GM12878 (cell line): ENCODE measurements at regions not wholly inside any gene's neighbourhood (a gene's known extent, or its start where the extent isn't known, plus 50 kb on each side); places are given as distances from the start of the nearest gene placed in this dataset.

Experiments
- ATAC-seq: fragments of 200-7000 bp; cut with Tn5 transposase; 3 replicates; pipeline ENCODE4 v1.9.1; 2020; ENCODE audit warnings: mild to moderate bottlenecking, moderate library complexity
- BruUV-seq: library from RNA; stranded (reverse); fragments of 400-500 nt; replicated peaks from 2 replicates; lab custom pipeline; 2021; lab: Mats Ljungman, UMichigan
- CTCF ChIA-PET: fragments of 300-600 bp; sonication (Branson Sonifier 250); formaldehyde crosslinking; extraction: SDS; loops from one replicate; lab custom pipeline; 2021; ENCODE audit warnings: inconsistent platforms; lab: Yijun Ruan, JAX
- POLR2A ChIA-PET: fragments of 350-600 bp; formaldehyde crosslinking; extraction: SDS; loops from one replicate; lab custom pipeline; 2021; ENCODE audit warnings: inconsistent platforms; lab: Charles Lee
- RAD21 ChIA-PET: fragments of 300-600 bp; sonication (Branson Sonifier 250); formaldehyde crosslinking; loops from one replicate; lab custom pipeline; 2023; ENCODE audit warnings: antibody characterized with exemption; ENCODE audit not compliant: unreplicated experiment; lab: Charles Lee
- SMC1A ChIA-PET: fragments of 300-600 bp; sonication (Branson Sonifier 250); formaldehyde crosslinking; loops from one replicate; lab custom pipeline; 2023; ENCODE audit not compliant: unreplicated experiment, uncharacterized antibody; lab: Charles Lee
- DNase-seq: peaks from one replicate; pipeline ENCODE4 v3.0.0-alpha.2; 2011; ENCODE audit warnings: low read depth, low spot score
- FAIRE-seq: peaks from 3 replicates; lab custom pipeline; 2011; peaks lifted over from hg19 to GRCh38; lab: Jason Lieb, UNC
- H2AFZ ChIP-seq: 2 replicates; pipeline ENCODE4 v1.6.0; 2011; ENCODE audit warnings: low read depth, low read length, control low read depth; ENCODE audit not compliant: control insufficient read depth
- H3K27ac ChIP-seq: 2 replicates; pipeline ENCODE4 v1.5.1; 2011; ENCODE audit warnings: control low read depth; ENCODE audit not compliant: control insufficient read depth, insufficient read depth
- H3K27me3 ChIP-seq, 2 experiments: replicated peaks in 1 of 2; 2 replicates each; pipeline versions ENCODE4 v1.6.0 to v1.6.1; 2011; ENCODE audit warnings: low read length in 1 of 2; ENCODE audit not compliant: control insufficient read depth in 2 of 2, insufficient read depth in 2 of 2
- H3K36me3 ChIP-seq, 2 experiments: 2 replicates each; pipeline ENCODE4 v1.5.1; 2011; ENCODE audit warnings: low read length in 1 of 2; ENCODE audit not compliant: control insufficient read depth in 2 of 2, insufficient read depth in 2 of 2
- H3K4me1 ChIP-seq: 2 replicates; pipeline ENCODE4 v1.6.1; 2011; ENCODE audit warnings: mild to moderate bottlenecking, low read length, moderate library complexity, mixed read lengths; ENCODE audit not compliant: control insufficient read depth, insufficient read depth
- H3K4me2 ChIP-seq: 2 replicates; pipeline ENCODE4 v1.6.0; 2011; ENCODE audit warnings: control low read depth; ENCODE audit not compliant: control insufficient read depth, insufficient read depth
- H3K4me3 ChIP-seq: fragments of 200-600 bp; sonication (generic); 2 replicates; pipeline ENCODE4 v1.5.1; 2016
- H3K79me2 ChIP-seq: 2 replicates; pipeline ENCODE4 v1.6.0; 2011; ENCODE audit warnings: low read length; ENCODE audit not compliant: control insufficient read depth, insufficient read depth
- H3K9ac ChIP-seq: 2 replicates; pipeline ENCODE4 v1.8.0; 2011; ENCODE audit warnings: low read length, control low read depth, mixed read lengths; ENCODE audit not compliant: control insufficient read depth, insufficient read depth
- H3K9me3 ChIP-seq: replicated peaks from 3 replicates; pipeline ENCODE4 v1.5.1; 2011; ENCODE audit warnings: mild to moderate bottlenecking, low read length; ENCODE audit not compliant: control insufficient read depth, insufficient read depth
- H4K20me1 ChIP-seq: 2 replicates; pipeline ENCODE4 v1.6.0; 2011; ENCODE audit not compliant: control insufficient read depth, insufficient read depth
- CBX3 ChIP-seq: fragments of 200-600 bp; sonication (generic); IDR thresholded peaks from 2 replicates; pipeline ENCODE4 v1.6.1; 2016; ENCODE audit warnings: low read depth, borderline replicate concordance
- MAX ChIP-seq: IDR thresholded peaks from 2 replicates; pipeline ENCODE4 v1.6.1; 2012; ENCODE audit warnings: low read depth, low read length, improper control_type of control experiment
- MLLT1 ChIP-seq: fragments of 450-650 bp; IDR thresholded peaks from 2 replicates; pipeline ENCODE4 v1.6.1; 2016; ENCODE audit warnings: mild to moderate bottlenecking
- POLR2AphosphoS5 ChIP-seq: IDR thresholded peaks from 2 replicates; pipeline ENCODE4 v1.6.1; 2011; ENCODE audit warnings: mild to moderate bottlenecking, low read length, inconsistent platforms
- RAD51 ChIP-seq: fragments of 450-650 bp; IDR thresholded peaks from 2 replicates; pipeline ENCODE4 v1.6.1; 2016; ENCODE audit warnings: moderate library complexity, mild to moderate bottlenecking, inconsistent platforms
- SMAD5 ChIP-seq: IDR thresholded peaks from 2 replicates; pipeline ENCODE4 v1.6.1; 2016; ENCODE audit warnings: antibody characterized with exemption, low read depth
- ZBTB4 ChIP-seq: fragments of 450-650 bp; formaldehyde crosslinking; IDR thresholded peaks from 2 replicates; pipeline ENCODE4 v1.4.0; 2022; ENCODE audit warnings: mild to moderate bottlenecking, moderate library complexity
- ZNF384 ChIP-seq: IDR thresholded peaks from 2 replicates; pipeline ENCODE4 v1.6.1; 2012; ENCODE audit warnings: low read depth, mild to moderate bottlenecking, low read length, improper control_type of control experiment, borderline replicate concordance
- ZSCAN29 ChIP-seq: fragments of 450-650 bp; IDR thresholded peaks from 2 replicates; pipeline ENCODE4 v1.6.1; 2017; ENCODE audit warnings: mild to moderate bottlenecking, moderate library complexity
- WGBS: methylation state at CpG from one replicate; pipeline ENCODE4 v1.1.6; 2016; ENCODE audit warnings: low lambda C conversion rate; ENCODE audit not compliant: insufficient replicate concordance, insufficient coverage; ENCODE audit errors: missing lambda C conversion rate; 5-methylcytosine and 5-hydroxymethylcytosine counted together
- in situ Hi-C: fragments of 300-500 bp; cut with MboI; formaldehyde crosslinking; loops from 9 replicates; pipeline ENCODE4 v1.14.3; 2018; ENCODE audit warnings: mixed read lengths
- intact Hi-C: fragments of 100-400 bp; cut with micrococcal nuclease; formaldehyde crosslinking; loops from one replicate; pipeline ENCODE4 v1.14.2; 2022; ENCODE audit not compliant: unreplicated experiment

GRCh38 chr7:81408728-81409127 lies 361.1 kb downstream of the HGF start (continued):
- TF ChIP-seq RAD51: no peak
- no peak for TF ChIP-seq MLLT1

GRCh38 chr7:81407094-81407493 lies 362.8 kb downstream of the HGF start:
- FAIRE-seq (no peak), DNase-seq (no peak), ATAC-seq (no peak)
- SMC1A ChIA-PET: no interaction called here
- H3K9ac ChIP-seq: no peak overlapping the region
- POLR2A ChIA-PET: no interaction called here
- WGBS: 40% methylated on average over 2 of the region's 2 CpGs
- CTCF ChIA-PET: no interaction called here
- in situ Hi-C loops: no loop called here
- RAD21 ChIA-PET: no interaction called here
- no TSS peak for BruUV-seq
- no peaks in the 10 kb centered on the region for H3K4me1 ChIP-seq
- H3K4me3 ChIP-seq: no peak overlapping the region
- H3K27me3 ChIP-seq: no peaks in the 10 kb centered on the region
- no peak overlapping the region for H2AFZ ChIP-seq
- no peaks in the 10 kb centered on the region for H4K20me1 ChIP-seq
- intact Hi-C loops: no loop called here
- no peaks in the 10 kb centered on the region for H3K79me2 ChIP-seq
- no peaks in the 10 kb centered on the region for H3K36me3 ChIP-seq
- H3K9me3 ChIP-seq: no peaks in the 10 kb centered on the region
- H3K27ac ChIP-seq: no peak overlapping the region
- no peak overlapping the region for H3K4me2 ChIP-seq
- no peak for TF ChIP-seq ZSCAN29
- no peak for TF ChIP-seq ZNF384
- TF ChIP-seq, all 136 proteins: peak for 0

- no peaks in the 10 kb centered on the region for H4K20me1 ChIP-seq
- H3K79me2 ChIP-seq: no peaks in the 10 kb centered on the region
- no peak overlapping the region for H3K27ac ChIP-seq
- no peaks in the 10 kb centered on the region for H3K27me3 ChIP-seq
- H3K36me3 ChIP-seq: no peaks in the 10 kb centered on the region
- DNase-seq: no peak
- ChIA-PET POLR2A (no interaction called here), RAD21 (no interaction called here), CTCF (no interaction called here), SMC1A (no interaction called here)
- ATAC-seq: no peak
- no peak for FAIRE-seq
- in situ Hi-C loops (no loop called here), intact Hi-C loops (no loop called here)
- H3K4me3 ChIP-seq: no peak overlapping the region
- no peak overlapping the region for H3K4me2 ChIP-seq
- no peaks in the 10 kb centered on the region for H3K4me1 ChIP-seq
- H3K9me3 ChIP-seq: no peaks in the 10 kb centered on the region
- BruUV-seq: no TSS peak
- WGBS: 0% methylated on average over 2 of the region's 2 CpGs
- TF ChIP-seq POLR2AphosphoS5: no peak
- no peak for TF ChIP-seq ZBTB4 (CRISPR knock-in tag)
- TF ChIP-seq MAX: no peak
- no peak for TF ChIP-seq SMAD5
- no peak for TF ChIP-seq CBX3
- TF ChIP-seq, all 136 proteins: peak for 0
- no peak overlapping the region for H2AFZ ChIP-seq
- no peak overlapping the region for H3K9ac ChIP-seq
Measured at GRCh38 chr7:81404669-81405068, 365.2 kb downstream of the HGF start.
